ENCODE measurements at regions not wholly inside any gene's neighbourhood (a gene's known extent, or its start where the extent isn't known, plus 50 kb on each side); places are given as distances from the start of the nearest gene placed in this dataset.

DNA sequence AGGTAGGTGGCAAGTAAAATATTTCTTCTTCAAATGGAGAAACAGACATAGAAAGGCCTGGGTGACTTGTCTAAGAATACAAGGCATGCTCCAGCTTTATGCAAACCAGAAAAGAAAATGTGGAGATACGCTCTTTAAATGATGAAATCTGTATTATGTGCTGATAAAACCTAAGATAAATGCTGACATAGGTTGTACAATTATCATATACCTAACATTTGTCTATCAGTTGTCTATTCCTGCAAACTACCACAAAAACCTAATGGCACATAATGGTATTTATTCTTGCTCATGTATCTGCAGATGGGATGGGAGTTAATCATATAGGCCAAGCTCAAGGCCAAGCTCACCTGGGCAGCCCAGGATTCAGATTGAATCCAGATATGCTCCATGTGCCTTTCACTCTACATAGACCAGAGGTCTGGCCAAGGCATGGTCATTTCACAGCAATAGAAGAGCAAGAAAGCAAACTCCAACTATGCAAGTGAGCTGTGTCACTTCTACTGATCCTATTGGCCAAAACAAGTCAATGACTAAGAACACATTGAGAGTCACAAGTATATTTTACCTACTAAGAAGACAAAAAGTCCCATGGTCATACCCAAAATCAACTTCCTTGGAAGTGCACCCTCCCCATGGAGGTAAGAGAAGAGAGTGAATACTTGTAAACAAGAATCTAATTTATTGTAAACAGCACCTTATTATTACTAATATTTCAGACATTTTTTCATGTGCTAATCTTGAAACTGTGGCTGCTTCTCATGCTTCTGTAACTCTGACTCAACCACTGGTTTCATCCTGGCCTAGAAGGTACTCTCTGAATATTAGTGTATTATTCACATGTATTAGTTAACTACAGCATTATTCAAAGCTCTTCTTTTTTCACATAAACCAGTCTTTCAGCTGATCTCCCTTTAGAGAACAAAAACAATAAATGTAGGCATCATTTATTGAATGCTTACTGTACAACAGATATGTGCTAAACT, 270.7 kb upstream of the SOX9 start:
- TF ChIP-seq, protein P1, sequence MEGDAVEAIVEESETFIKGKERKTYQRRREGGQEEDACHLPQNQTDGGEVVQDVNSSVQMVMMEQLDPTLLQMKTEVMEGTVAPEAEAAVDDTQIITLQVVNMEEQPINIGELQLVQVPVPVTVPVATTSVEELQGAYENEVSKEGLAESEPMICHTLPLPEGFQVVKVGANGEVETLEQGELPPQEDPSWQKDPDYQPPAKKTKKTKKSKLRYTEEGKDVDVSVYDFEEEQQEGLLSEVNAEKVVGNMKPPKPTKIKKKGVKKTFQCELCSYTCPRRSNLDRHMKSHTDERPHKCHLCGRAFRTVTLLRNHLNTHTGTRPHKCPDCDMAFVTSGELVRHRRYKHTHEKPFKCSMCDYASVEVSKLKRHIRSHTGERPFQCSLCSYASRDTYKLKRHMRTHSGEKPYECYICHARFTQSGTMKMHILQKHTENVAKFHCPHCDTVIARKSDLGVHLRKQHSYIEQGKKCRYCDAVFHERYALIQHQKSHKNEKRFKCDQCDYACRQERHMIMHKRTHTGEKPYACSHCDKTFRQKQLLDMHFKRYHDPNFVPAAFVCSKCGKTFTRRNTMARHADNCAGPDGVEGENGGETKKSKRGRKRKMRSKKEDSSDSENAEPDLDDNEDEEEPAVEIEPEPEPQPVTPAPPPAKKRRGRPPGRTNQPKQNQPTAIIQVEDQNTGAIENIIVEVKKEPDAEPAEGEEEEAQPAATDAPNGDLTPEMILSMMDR (IDR thresholded peaks at IDR 0.05), result no peak
- no peak for TF ChIP-seq POLR2A (IDR thresholded peaks at IDR 0.05)
- TF ChIP-seq POLR2AphosphoS5 (IDR thresholded peaks at IDR 0.05), result no peak
